ENCODE measurements at regions not wholly inside any gene's neighbourhood (a gene's known extent, or its start where the extent isn't known, plus 50 kb on each side); places are given as distances from the start of the nearest gene placed in this dataset.

DNA sequence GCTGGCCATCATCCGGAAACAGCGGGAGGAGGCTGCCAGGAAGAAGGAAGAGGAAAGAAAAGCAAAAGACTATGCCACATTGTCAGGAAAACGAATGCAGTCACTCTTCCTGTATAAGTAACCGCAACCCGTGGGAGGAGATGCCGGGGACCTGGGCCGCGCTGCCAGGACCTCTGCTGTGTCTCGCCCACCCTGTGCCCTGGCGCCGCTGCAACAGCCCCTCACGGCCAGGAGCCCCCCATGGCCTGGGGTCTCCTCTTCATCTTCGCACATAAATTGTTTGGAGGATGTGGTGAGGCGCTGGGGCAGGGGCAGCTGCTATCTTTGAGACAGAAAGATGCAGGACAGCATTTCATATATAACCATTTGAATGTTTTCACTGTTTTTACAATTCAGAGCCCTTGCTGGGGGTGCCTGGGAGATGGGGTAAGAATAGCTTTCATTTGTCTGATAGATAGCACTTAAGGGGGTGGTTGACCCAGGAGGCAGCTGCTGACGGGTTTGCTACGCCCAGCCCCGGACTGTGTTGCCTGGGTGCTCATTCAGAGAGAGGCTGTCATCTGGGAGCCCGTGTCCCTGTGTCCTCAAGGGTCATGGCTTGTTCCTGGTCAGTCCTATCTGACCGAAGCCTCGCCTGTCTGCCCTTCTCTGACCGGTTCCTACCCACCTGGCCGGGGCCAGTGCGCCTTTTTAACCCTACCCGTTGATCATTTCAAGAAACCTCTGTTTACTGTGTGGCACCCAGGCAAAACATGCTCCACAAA is 1067.7 kb upstream of the COX7C start:
- no peak overlapping the region for H3K9ac ChIP-seq (ENCODE audit: control insufficient read depth, insufficient read depth, low read length)
- H3K9me3 ChIP-seq (replicated peaks; ENCODE audit: control insufficient read depth, insufficient read depth, low read length), result no peaks in the 10 kb centered on the region
- no peak overlapping the region for H2AFZ ChIP-seq (ENCODE audit: control insufficient read depth, low read depth, low read length)
- H3K27me3 ChIP-seq (replicated peaks in 1 of 2; ENCODE audit: control insufficient read depth in 2 of 2, insufficient read depth in 2 of 2, low read length in 1 of 2), result no peaks in the 10 kb centered on the region
- intact Hi-C loops (cut with micrococcal nuclease; ENCODE audit: unreplicated experiment) (no loop called here), in situ Hi-C loops (cut with MboI) (no loop called here)
- H3K4me3 ChIP-seq, result no peak overlapping the region
- FAIRE-seq (no peak), DNase-seq (ENCODE audit: low read depth, low spot score) (no peak), ATAC-seq (no peak)
- ChIA-PET SMC1A (ENCODE audit: uncharacterized antibody, unreplicated experiment) (no interaction called here), RAD21 (ENCODE audit: unreplicated experiment) (no interaction called here), POLR2A (no interaction called here), CTCF (no interaction called here)
- no peak overlapping the region for H3K27ac ChIP-seq (ENCODE audit: control insufficient read depth, insufficient read depth)
- no peaks in the 10 kb centered on the region for H3K36me3 ChIP-seq (ENCODE audit: control insufficient read depth in 2 of 2, insufficient read depth in 2 of 2, low read length in 1 of 2)
- H3K79me2 ChIP-seq (ENCODE audit: control insufficient read depth, insufficient read depth, low read length), result no peaks in the 10 kb centered on the region
- no peaks in the 10 kb centered on the region for H4K20me1 ChIP-seq (ENCODE audit: control insufficient read depth, insufficient read depth)
- no TSS peak for BruUV-seq (replicated peaks)
- no peak overlapping the region for H3K4me2 ChIP-seq (ENCODE audit: control insufficient read depth, insufficient read depth)
- no peaks in the 10 kb centered on the region for H3K4me1 ChIP-seq (ENCODE audit: control insufficient read depth, insufficient read depth, low read length)
- 50% methylated on average over 23 of the region's 24 CpGs for whole genome bisulfite sequencing (ENCODE audit: insufficient coverage, insufficient replicate concordance, low lambda C conversion rate, missing lambda C conversion rate)
- TF ChIP-seq RBBP5 (conservative IDR thresholded peaks at IDR 0.05) (no peak), ETV6 (conservative IDR thresholded peaks at IDR 0.05 in 1 of 2, IDR thresholded peaks at IDR 0.05 in 1 of 2; ENCODE audit: borderline replicate concordance in 1 of 2, low read depth in 1 of 2) (no peak), STAT3 (IDR thresholded peaks at IDR 0.05; ENCODE audit: low read depth, low read length) (no peak), YBX1 (IDR thresholded peaks at IDR 0.05) (no peak), BRCA1 (IDR thresholded peaks at IDR 0.05; ENCODE audit: low read depth, low read length) (no peak), ATF7 (IDR thresholded peaks at IDR 0.05; ENCODE audit: low read depth) (no peak), NFIC (IDR thresholded peaks at IDR 0.05; ENCODE audit: low read depth, low read length) (no peak), RB1 (IDR thresholded peaks at IDR 0.05; ENCODE audit: borderline replicate concordance) (no peak)
- TF ChIP-seq, protein P1, sequence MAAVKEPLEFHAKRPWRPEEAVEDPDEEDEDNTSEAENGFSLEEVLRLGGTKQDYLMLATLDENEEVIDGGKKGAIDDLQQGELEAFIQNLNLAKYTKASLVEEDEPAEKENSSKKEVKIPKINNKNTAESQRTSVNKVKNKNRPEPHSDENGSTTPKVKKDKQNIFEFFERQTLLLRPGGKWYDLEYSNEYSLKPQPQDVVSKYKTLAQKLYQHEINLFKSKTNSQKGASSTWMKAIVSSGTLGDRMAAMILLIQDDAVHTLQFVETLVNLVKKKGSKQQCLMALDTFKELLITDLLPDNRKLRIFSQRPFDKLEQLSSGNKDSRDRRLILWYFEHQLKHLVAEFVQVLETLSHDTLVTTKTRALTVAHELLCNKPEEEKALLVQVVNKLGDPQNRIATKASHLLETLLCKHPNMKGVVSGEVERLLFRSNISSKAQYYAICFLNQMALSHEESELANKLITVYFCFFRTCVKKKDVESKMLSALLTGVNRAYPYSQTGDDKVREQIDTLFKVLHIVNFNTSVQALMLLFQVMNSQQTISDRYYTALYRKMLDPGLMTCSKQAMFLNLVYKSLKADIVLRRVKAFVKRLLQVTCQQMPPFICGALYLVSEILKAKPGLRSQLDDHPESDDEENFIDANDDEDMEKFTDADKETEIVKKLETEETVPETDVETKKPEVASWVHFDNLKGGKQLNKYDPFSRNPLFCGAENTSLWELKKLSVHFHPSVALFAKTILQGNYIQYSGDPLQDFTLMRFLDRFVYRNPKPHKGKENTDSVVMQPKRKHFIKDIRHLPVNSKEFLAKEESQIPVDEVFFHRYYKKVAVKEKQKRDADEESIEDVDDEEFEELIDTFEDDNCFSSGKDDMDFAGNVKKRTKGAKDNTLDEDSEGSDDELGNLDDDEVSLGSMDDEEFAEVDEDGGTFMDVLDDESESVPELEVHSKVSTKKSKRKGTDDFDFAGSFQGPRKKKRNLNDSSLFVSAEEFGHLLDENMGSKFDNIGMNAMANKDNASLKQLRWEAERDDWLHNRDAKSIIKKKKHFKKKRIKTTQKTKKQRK (IDR thresholded peaks at IDR 0.05; ENCODE audit: low read depth, low read length), result no peak
- TF ChIP-seq, protein P2, sequence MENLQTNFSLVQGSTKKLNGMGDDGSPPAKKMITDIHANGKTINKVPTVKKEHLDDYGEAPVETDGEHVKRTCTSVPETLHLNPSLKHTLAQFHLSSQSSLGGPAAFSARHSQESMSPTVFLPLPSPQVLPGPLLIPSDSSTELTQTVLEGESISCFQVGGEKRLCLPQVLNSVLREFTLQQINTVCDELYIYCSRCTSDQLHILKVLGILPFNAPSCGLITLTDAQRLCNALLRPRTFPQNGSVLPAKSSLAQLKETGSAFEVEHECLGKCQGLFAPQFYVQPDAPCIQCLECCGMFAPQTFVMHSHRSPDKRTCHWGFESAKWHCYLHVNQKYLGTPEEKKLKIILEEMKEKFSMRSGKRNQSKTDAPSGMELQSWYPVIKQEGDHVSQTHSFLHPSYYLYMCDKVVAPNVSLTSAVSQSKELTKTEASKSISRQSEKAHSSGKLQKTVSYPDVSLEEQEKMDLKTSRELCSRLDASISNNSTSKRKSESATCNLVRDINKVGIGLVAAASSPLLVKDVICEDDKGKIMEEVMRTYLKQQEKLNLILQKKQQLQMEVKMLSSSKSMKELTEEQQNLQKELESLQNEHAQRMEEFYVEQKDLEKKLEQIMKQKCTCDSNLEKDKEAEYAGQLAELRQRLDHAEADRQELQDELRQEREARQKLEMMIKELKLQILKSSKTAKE (IDR thresholded peaks at IDR 0.05; ENCODE audit: low read depth, poor library complexity, severe bottlenecking), result no peak
- TF ChIP-seq, protein P3, sequence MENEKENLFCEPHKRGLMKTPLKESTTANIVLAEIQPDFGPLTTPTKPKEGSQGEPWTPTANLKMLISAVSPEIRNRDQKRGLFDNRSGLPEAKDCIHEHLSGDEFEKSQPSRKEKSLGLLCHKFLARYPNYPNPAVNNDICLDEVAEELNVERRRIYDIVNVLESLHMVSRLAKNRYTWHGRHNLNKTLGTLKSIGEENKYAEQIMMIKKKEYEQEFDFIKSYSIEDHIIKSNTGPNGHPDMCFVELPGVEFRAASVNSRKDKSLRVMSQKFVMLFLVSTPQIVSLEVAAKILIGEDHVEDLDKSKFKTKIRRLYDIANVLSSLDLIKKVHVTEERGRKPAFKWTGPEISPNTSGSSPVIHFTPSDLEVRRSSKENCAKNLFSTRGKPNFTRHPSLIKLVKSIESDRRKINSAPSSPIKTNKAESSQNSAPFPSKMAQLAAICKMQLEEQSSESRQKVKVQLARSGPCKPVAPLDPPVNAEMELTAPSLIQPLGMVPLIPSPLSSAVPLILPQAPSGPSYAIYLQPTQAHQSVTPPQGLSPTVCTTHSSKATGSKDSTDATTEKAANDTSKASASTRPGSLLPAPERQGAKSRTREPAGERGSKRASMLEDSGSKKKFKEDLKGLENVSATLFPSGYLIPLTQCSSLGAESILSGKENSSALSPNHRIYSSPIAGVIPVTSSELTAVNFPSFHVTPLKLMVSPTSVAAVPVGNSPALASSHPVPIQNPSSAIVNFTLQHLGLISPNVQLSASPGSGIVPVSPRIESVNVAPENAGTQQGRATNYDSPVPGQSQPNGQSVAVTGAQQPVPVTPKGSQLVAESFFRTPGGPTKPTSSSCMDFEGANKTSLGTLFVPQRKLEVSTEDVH (IDR thresholded peaks at IDR 0.05; ENCODE audit: low read depth, partially characterized antibody), result no peak
